Activated CD4-positive, alpha-beta T cell treated with anti-CD3 and anti-CD28 coated beads for 36 hours (primary cell): ENCODE measurements at regions not wholly inside any gene's neighbourhood (a gene's known extent, or its start where the extent isn't known, plus 50 kb on each side); places are given as distances from the start of the nearest gene placed in this dataset.

Experiments
- ATAC-seq: fragments of 200-7000 bp; cut with Tn5 transposase; one replicate; pipeline ENCODE4 v1.10.0; 2021; ENCODE audit warnings: mild to moderate bottlenecking, moderate library complexity
- CTCF ChIA-PET: fragments of 350-600 bp; sonication (Branson Sonifier 250); formaldehyde crosslinking; loops from one replicate; lab custom pipeline; 2021; ENCODE audit warnings: antibody characterized with exemption; lab: Charles Lee
- POLR2A ChIA-PET: fragments of 350-600 bp; sonication (Branson Sonifier 250); formaldehyde crosslinking; loops from one replicate; lab custom pipeline; 2021; ENCODE audit warnings: antibody characterized with exemption, inconsistent platforms; lab: Charles Lee
- DNase-seq: peaks from one replicate; pipeline ENCODE4 v3.0.0-alpha.2; 2020
- H3K27ac Mint-ChIP-seq: one replicate; pipeline ENCODE4 v1.8.0; 2021; ENCODE audit warnings: mixed read lengths
- H3K27me3 Mint-ChIP-seq: one replicate; pipeline ENCODE4 v1.8.0; 2021; ENCODE audit warnings: mixed read lengths
- H3K36me3 Mint-ChIP-seq: one replicate; pipeline ENCODE4 v1.8.0; 2021; ENCODE audit warnings: low read depth, mixed read lengths
- H3K4me1 Mint-ChIP-seq: one replicate; pipeline ENCODE4 v1.8.0; 2021; ENCODE audit warnings: mixed read lengths
- H3K4me3 Mint-ChIP-seq: one replicate; pipeline ENCODE4 v1.8.0; 2021; ENCODE audit warnings: mild to moderate bottlenecking, moderate library complexity, mixed read lengths
- H3K9me3 Mint-ChIP-seq: one replicate; pipeline ENCODE4 v1.8.0; 2021; ENCODE audit warnings: low read depth, mixed read lengths
- intact Hi-C, 2 experiments: fragments of 100-400 bp; cut with DNase I in 1 of 2; cut with micrococcal nuclease in 1 of 2; formaldehyde crosslinking; loops; one replicate each; pipeline versions ENCODE4 v1.14.2 to v1.15.1; 2022 to 2024; cut with DNase I, micrococcal nuclease

GRCh38 chr5:89707891-89708290, 701.7 kb downstream of the CETN3 start:
- Mint-ChIP-seq H3K36me3 (no peaks in the 10 kb centered on the region), H3K4me1 (no peaks in the 10 kb centered on the region), H3K9me3 (no peaks in the 10 kb centered on the region), H3K27me3 (no peaks in the 10 kb centered on the region), H3K27ac (no peak overlapping the region), H3K4me3 (no peak overlapping the region)
- ChIA-PET CTCF (no interaction called here), POLR2A (no interaction called here)
- intact Hi-C loops: no loop called here
- ATAC-seq (no peak), DNase-seq (no peak)

- ChIA-PET CTCF (no interaction called here), POLR2A (no interaction called here)
- H3K4me3 Mint-ChIP-seq: no peak overlapping the region
- H3K9me3 Mint-ChIP-seq: no peaks in the 10 kb centered on the region
- DNase-seq (no peak), ATAC-seq (no peak)
- H3K27me3 Mint-ChIP-seq: no peaks in the 10 kb centered on the region
- no peaks in the 10 kb centered on the region for H3K4me1 Mint-ChIP-seq
- intact Hi-C loops: no loop called here
- H3K36me3 Mint-ChIP-seq: no peaks in the 10 kb centered on the region
- no peak overlapping the region for H3K27ac Mint-ChIP-seq
Observed at GRCh38 chr5:89706731-89707130, 702.8 kb downstream of the CETN3 start.

GRCh38 chr5:89703817-89704216, 705.7 kb downstream of the CETN3 start:
- no peaks in the 10 kb centered on the region for H3K4me1 Mint-ChIP-seq
- no peaks in the 10 kb centered on the region for H3K9me3 Mint-ChIP-seq
- ATAC-seq (no peak), DNase-seq (no peak)
- no peak overlapping the region for H3K27ac Mint-ChIP-seq
- CTCF ChIA-PET: interaction anchor here (0.6 to 0.9 kb wide), 2 partner anchors 9 to 135 kb away, joined by 3 read pairs; no protein-coding TSS in a partner anchor
- POLR2A ChIA-PET: no interaction called here
- no peak overlapping the region for H3K4me3 Mint-ChIP-seq
- H3K36me3 Mint-ChIP-seq: no peaks in the 10 kb centered on the region
- intact Hi-C loops: no loop called here
- no peaks in the 10 kb centered on the region for H3K27me3 Mint-ChIP-seq

GRCh38 chr5:89698028-89698427, 711.5 kb downstream of the CETN3 start:
- intact Hi-C loops: no loop called here
- no peak overlapping the region for H3K27ac Mint-ChIP-seq
- ATAC-seq (no peak), DNase-seq (no peak)
- no peak overlapping the region for H3K4me3 Mint-ChIP-seq
- H3K9me3 Mint-ChIP-seq: no peaks in the 10 kb centered on the region
- CTCF ChIA-PET: no interaction called here
- POLR2A ChIA-PET: no interaction called here
- no peaks in the 10 kb centered on the region for H3K4me1 Mint-ChIP-seq
- no peaks in the 10 kb centered on the region for H3K27me3 Mint-ChIP-seq
- no peaks in the 10 kb centered on the region for H3K36me3 Mint-ChIP-seq

- CTCF ChIA-PET: no interaction called here
- H3K27me3 Mint-ChIP-seq: no peaks in the 10 kb centered on the region
- H3K36me3 Mint-ChIP-seq: no peaks in the 10 kb centered on the region
- no peaks in the 10 kb centered on the region for H3K9me3 Mint-ChIP-seq
- POLR2A ChIA-PET: no interaction called here
- DNase-seq: no peak
- no peaks in the 10 kb centered on the region for H3K4me1 Mint-ChIP-seq
- intact Hi-C loops: no loop called here
- H3K27ac Mint-ChIP-seq: no peak overlapping the region
- no peak overlapping the region for H3K4me3 Mint-ChIP-seq
- no peak for ATAC-seq
Observed at GRCh38 chr5:89697581-89697980, 712.0 kb downstream of the CETN3 start.

- H3K4me3 Mint-ChIP-seq: no peak overlapping the region
- ATAC-seq (no peak), DNase-seq (no peak)
- H3K27ac Mint-ChIP-seq: no peak overlapping the region
- ChIA-PET CTCF (no interaction called here), POLR2A (no interaction called here)
- no peaks in the 10 kb centered on the region for H3K4me1 Mint-ChIP-seq
- H3K36me3 Mint-ChIP-seq: no peaks in the 10 kb centered on the region
- H3K9me3 Mint-ChIP-seq: no peaks in the 10 kb centered on the region
- H3K27me3 Mint-ChIP-seq: no peaks in the 10 kb centered on the region
- intact Hi-C loops: no loop called here
Observed at GRCh38 chr5:89695371-89695770, 714.2 kb downstream of the CETN3 start.

- Mint-ChIP-seq H3K27ac (no peak overlapping the region), H3K27me3 (no peaks in the 10 kb centered on the region), H3K9me3 (no peaks in the 10 kb centered on the region), H3K4me3 (no peak overlapping the region), H3K4me1 (no peaks in the 10 kb centered on the region), H3K36me3 (no peaks in the 10 kb centered on the region)
- no peak for ATAC-seq
- DNase-seq: no peak
- CTCF ChIA-PET: no interaction called here
- POLR2A ChIA-PET: no interaction called here
- intact Hi-C loops: no loop called here
Observed at GRCh38 chr5:89694026-89694550, 715.5 kb downstream of the CETN3 start.

- Mint-ChIP-seq H3K4me3 (no peak overlapping the region), H3K4me1 (no peaks in the 10 kb centered on the region), H3K9me3 (no peaks in the 10 kb centered on the region), H3K27ac (no peak overlapping the region), H3K27me3 (no peaks in the 10 kb centered on the region), H3K36me3 (no peaks in the 10 kb centered on the region)
- CTCF ChIA-PET: no interaction called here
- no peak for DNase-seq
- POLR2A ChIA-PET: no interaction called here
- intact Hi-C loops: no loop called here
- no peak for ATAC-seq
Observed at GRCh38 chr5:89690331-89690730, 719.2 kb downstream of the CETN3 start.

GRCh38 chr5:89686081-89686765, 723.3 kb downstream of the CETN3 start:
- Mint-ChIP-seq H3K4me1 (no peaks in the 10 kb centered on the region), H3K9me3 (peaks cover 2% of the 10 kb centered on the region), H3K27ac (no peak overlapping the region), H3K27me3 (no peaks in the 10 kb centered on the region), H3K4me3 (no peak overlapping the region), H3K36me3 (no peaks in the 10 kb centered on the region)
- CTCF ChIA-PET: no interaction called here
- ATAC-seq (no peak), DNase-seq (no peak)
- POLR2A ChIA-PET: no interaction called here
- intact Hi-C loops: no loop called here

GRCh38 chr5:89676634-89677033, 732.9 kb downstream of the CETN3 start:
- no peak for ATAC-seq
- POLR2A ChIA-PET: no interaction called here
- intact Hi-C loops: no loop called here

GRCh38 chr5:89673019-89673418, 736.5 kb downstream of the CETN3 start:
- Mint-ChIP-seq H3K4me1 (no peaks in the 10 kb centered on the region), H3K36me3 (no peaks in the 10 kb centered on the region), H3K27ac (no peak overlapping the region), H3K27me3 (no peaks in the 10 kb centered on the region), H3K9me3 (no peaks in the 10 kb centered on the region), H3K4me3 (no peak overlapping the region)
- DNase-seq (no peak), ATAC-seq (no peak)
- intact Hi-C loops: no loop called here
- ChIA-PET CTCF (interaction anchor here (0.7 kb wide), 1 partner anchor 248 kb away, joined by 3 read pairs; no protein-coding TSS in a partner anchor), POLR2A (no interaction called here)

More at GRCh38 chr5:89676634-89677033, 732.9 kb downstream of the CETN3 start:
- Mint-ChIP-seq H3K27ac (no peak overlapping the region), H3K36me3 (no peaks in the 10 kb centered on the region), H3K9me3 (peaks cover 2% of the 10 kb centered on the region), H3K4me3 (no peak overlapping the region), H3K27me3 (no peaks in the 10 kb centered on the region), H3K4me1 (no peaks in the 10 kb centered on the region)
- no peak for DNase-seq
- CTCF ChIA-PET: no interaction called here

GRCh38 chr5:89668821-89669220, 740.7 kb downstream of the CETN3 start:
- intact Hi-C loops: no loop called here
- ChIA-PET POLR2A (no interaction called here), CTCF (no interaction called here)
- H3K4me3 Mint-ChIP-seq: no peak overlapping the region
- H3K9me3 Mint-ChIP-seq: peaks cover 3% of the 10 kb centered on the region
- no peaks in the 10 kb centered on the region for H3K36me3 Mint-ChIP-seq
- H3K27ac Mint-ChIP-seq: no peak overlapping the region
- no peaks in the 10 kb centered on the region for H3K27me3 Mint-ChIP-seq
- ATAC-seq: no peak
- DNase-seq: no peak
- H3K4me1 Mint-ChIP-seq: no peaks in the 10 kb centered on the region
